GM19025 (cell line): ENCODE measurements at regions not wholly inside any gene's neighbourhood (a gene's known extent, or its start where the extent isn't known, plus 50 kb on each side); places are given as distances from the start of the nearest gene placed in this dataset.
"Not testable (repeated sequence)": the region's sequence is repeated elsewhere in the genome, so short reads cannot be mapped to it uniquely, and the experiment has no call there.

Source experiments
- ATAC-seq: cut with Tn5 transposase; IDR thresholded peaks from one replicate; pipeline ENCODE4 v1.9.1; 2021; ENCODE audit warnings: mild to moderate bottlenecking, low read depth, moderate library complexity; ENCODE audit not compliant: unreplicated experiment

DNA sequence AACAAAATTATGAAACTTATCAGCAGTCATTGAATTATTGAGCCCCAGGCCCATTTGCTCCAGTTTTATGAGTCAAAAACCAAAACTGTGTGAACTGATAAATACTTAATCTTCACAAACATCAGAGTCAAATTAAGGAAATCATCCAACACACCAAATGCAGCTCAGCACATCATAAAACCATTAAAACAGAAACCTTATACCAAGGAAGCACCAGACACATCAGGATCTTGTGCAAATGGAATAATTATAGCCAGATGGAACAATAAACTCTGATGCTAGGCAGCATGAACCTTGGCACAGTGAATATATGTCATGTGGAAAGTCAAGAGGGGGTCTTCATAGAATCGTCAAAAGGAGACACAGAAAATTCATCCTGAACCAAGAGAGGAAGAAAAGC is 410.7 kb upstream of the API5 start:
- no peak for ATAC-seq

DNA sequence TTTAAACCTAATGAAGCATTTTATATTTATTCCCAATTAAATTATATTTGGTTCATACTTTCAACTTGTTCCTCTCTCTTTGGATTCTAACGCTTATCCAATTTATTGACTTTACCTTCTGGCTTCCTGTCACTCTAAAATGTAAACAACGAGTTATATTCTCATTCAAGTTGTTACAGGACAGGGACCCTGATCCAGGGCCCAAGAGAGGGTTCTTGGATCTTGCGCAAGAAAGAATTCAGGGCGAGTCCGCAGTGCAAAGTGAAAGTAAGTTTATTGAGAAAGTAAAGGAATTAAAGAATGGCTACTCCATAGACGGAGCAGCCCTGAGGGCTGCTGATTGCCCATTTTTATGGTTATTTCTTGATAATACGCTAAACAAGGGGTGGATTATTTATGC is 405.6 kb upstream of the API5 start:
- no peak for ATAC-seq

DNA sequence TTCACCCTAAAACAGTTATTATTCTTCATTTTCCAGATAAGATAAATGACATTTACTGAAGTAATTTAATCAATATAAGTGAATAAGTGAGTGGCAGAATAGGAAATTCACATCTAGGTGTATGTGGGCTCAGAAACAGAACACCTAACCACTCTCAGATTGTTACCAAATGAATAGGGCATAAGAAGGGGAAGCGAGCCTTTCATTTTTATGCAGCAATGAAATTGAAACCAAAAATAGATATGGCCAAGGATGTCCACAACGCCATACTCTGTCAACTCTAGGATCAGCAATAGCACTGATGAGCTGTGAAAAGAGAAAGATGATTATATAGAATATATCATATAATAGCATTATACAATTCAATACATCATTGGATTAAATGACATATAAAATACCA is 398.1 kb upstream of the API5 start:
- ATAC-seq, result peak; percentile 57

DNA sequence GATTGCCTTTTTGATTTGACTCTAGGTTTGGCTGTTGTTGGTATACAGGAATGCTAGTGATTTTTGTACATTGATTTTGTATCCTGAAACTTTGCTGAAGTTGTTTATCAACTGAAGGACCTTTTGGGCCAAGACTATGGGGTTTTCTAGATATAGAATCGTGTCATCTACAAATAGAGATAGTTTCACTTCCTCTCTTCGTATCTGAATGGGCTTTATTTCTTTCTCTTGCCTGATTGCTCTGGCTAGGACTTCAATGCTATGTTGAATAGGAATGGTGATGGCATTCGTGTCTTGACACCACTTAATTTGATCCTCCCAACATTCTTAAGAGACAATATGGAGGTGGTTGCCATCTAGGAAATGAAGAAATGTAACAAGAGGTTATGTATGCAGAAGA is 388.1 kb upstream of the API5 start:
- no peak for ATAC-seq

DNA sequence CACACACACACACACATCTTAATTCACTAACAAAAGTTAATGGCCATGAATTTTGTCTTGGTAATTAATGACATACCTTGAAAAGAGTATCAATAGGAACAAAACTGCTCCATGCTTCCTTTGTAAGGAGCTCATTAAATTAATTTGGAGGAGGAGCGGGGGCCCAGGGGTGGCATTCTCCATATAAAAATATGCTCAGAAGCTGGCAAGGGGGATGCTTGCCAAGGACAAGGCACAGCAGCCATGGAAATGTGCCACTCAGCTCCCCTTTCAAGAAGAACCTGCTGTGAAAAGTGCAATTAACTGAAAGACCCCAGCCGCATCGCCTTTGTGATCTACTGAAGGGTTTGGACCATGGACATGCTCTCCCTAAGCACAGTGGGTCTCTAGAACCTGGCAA is 385.9 kb upstream of the API5 start:
- no peak for ATAC-seq

DNA sequence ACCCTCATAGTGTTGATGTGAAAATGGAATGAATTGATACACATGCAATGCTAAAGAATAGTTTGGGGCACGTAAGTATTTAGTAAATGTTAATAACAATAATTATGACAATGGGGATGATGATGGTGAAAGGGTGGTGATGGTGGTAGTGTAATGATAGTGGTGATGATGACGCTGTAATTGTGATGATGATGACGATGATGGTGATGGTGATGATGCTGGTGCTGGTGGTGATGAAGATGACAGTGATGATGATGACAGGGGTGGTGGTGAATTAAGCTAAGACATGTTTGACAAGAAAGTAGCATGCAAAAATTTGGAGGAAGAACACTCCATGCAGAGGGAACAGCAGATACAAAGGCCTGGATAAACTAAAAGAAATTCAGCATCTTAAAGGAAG is 364.4 kb upstream of the API5 start:
- ATAC-seq, result no peak

DNA sequence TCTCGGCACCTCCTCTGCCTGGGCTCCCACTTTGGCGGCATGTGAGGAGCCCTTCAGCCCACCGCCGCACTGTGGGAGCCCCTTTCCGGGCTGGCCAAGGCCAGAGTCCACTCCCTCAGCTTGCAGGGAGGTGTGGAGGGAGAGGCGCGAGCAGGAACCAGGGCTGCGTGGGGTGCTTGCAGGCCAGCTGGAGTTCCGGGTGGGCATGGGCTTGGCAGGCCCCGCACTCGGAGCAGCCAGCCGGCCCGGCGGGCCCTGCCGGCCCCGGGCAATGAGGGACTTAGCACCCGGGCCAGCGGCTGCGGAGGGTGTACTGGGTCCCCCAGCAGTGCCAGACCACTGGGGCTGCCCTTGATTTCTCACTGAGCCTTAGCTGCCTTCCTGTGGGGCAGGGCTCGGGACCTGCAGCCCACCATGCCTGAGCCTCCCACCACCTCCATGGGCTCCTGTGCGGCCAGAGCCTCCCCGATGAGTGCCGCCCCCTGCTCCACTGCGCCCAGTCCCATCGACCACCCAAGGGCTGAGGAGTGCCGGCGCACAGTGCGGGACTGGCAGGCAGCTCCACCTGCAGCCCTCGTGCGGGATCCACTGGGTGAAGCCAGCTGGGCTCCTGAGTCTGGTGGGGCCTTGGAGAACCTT is 361.9 kb upstream of the API5 start:
- ATAC-seq, result not testable (repeated sequence)

DNA sequence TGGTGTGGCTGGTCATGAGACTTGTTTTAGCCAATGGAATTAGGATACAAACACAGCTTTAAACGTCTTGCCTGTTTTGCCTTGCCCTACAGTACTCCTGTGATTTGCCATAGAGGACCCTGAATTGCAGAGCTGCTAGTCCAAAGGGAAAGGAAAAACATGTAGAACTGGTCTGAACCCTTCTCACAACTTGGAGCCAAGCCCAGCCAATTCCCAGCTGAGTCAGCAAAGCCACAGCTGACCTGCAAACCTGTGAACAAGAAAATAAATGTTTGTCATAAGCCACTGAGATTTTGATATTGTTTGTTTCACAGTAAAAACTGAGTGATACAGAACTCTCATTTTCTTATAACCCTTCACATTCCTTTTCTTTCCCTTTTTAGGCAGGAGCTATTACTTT is 360.5 kb upstream of the API5 start:
- ATAC-seq, result no peak

DNA sequence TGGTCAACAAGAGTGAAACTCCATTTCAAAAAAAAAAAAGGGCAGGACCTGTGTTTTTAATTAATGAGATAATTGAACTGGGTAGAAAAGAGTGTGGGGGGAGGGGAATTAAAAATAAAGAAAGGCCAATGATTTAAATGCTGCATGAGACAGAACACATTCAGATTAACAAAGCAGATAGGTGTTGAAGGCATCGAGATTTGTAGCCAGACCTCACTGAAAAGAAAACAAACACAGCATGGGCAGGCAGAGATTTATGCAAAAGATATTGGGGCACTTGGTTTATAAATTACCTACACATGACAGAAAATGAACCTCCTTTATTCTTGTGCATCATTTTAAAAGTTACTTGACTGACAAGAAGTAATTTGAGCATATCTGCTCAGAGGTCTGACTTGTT is 354.0 kb upstream of the API5 start:
- ATAC-seq, result no peak

DNA sequence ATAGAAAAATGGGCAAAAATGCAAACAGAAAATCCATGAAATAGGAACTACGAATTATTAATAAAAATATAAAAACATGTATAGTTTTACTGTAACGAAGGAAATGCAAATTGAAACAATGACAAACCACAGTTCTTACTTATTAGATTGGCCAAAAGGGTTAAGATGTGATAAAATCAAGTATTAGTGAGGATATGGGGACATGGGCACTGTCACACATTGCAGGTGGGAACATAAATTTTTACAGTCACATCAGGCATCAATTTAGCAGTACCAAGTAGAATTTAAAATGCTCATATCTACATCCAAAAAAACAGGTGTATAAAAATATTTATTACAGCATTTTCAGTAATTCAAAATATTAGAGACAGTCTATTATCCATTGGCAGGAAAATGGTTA is 353.2 kb upstream of the API5 start:
- no peak for ATAC-seq

DNA sequence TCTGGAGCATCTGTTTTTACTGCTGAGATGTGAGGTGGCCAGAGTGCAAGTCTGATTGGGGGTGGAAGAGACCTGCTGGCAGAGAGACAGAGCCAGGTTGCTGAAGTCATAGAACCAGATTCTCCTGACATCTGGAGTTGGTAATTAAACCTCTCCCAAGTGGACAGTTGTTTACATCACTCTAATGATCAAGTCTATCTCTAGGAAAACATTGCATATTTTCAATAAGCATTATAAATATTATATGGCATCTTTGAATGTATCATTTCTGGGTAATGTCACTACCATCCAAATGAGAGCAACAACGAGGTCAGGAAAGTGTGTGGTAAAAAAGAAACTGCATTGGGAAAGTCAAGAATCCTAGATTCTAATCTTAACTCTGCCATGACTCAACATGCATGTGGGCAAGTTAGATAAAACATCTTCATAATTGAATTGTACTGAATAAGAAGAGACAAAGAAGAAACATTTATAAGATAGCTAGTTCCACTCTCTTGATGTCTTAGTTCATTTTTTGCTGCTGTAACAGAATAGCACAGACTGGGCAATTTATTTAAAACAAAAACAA is 351.2 kb upstream of the API5 start:
- no peak for ATAC-seq

DNA sequence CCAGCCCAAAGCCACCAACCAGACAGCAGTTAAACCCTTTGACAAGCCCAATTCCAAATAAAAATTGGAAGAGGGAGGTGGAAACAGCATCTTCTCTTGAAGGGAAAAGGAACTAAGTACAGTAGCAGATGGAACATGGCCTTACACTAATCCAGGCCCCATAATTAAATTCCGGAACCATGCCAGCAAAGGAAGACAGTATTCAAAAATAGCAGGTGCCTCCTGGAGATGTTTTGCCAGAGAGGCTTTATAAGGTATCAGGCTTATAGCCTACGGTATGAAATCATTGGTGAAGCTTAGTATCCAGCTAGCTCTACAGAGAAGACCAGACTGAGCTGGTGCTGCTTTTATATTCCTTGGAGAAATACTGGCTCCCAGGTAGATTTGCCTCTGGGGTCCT is 344.1 kb upstream of the API5 start:
- no peak for ATAC-seq

DNA sequence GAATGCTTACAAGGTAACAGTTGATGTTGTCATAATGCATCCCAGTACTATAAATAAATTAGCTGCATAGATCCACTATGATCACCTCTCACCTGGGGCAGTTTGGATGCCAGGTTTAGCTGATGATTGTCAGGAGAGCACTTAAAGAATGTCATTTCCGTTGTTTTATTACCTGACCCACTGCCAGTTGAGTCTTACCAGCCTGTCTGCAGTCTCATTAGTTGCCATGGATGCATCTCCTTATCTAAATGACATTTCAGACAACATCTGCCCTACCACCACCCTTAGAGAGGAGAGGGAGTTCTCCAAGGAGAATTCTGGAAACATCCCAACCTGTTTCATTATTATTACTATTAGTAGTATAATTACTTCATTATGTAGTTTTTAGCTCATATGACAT is 339.1 kb upstream of the API5 start:
- ATAC-seq, result no peak

DNA sequence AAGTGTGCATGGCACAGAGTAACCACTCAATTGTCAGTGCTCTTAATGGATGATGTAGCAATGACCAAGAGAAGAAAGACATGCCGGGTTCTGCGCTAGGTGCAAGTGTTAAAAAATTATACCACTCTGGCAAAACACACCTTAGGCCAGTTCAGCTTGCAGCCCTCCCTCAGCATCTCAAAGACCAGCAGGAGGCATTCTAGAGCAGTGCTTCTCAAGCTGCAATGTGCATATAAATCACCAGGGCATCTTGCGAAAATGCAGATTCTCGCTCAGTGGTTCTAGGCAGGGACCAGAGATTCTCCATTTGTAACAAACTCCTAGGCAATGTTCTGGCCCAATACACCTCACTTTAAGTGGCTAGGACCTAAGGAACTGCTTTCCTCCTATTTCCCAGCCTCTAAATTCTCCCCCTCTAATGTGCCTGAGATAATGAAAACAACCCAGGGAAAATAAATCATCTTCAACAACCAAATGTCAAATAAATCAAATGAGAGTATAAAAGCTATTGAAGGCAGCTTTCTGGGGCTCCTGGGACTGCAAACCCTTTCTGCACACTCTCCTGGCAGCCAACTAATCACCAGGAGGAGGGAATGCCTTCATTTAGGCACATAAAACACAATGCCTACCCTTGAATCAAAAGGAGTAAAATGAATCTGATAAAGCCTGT is 337.2 kb upstream of the API5 start:
- no peak for ATAC-seq

DNA sequence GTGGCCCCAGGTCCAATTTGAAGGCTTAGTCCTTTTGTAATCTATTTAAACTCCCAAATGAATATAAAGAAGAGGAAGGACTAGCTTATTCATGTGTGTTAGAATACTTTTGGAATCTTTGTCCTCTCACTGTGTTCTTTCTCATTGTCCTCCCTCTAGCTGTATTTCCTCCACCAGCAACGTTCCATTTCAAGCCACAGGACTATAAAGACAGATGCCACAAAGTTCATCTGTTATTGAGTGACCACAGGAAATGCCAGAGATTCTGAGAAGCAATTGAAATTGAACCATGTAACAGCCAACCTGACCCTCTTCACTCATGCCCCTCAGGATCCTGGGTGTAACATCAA is 336.6 kb upstream of the API5 start:
- ATAC-seq, result no peak

DNA sequence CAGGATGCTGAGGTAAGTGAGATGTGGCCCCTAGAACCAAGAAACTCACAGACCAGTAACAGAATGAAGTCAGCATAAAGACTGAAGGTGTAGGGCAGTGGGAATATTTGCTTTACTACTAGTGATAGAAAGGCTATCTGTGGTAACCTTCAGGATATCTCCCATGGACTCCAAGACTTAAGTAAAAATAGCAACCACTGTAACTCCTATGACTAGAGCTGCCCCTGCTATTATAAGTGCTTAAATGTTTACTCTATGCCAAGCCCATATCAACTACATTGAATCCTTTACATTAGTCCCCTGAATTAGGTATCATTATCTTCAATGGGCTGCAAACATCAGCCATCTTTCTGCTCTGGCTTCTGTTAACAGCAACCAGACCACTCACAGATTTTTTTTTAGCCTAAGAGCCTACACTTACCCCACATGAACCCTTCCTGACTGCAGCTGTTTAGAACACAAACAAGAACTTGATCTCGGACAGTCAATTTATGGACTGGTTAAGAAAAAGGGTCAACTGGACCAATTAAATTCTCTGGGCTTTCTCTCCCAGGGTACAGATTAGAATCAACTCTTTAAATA is 335.1 kb upstream of the API5 start:
- no peak for ATAC-seq

DNA sequence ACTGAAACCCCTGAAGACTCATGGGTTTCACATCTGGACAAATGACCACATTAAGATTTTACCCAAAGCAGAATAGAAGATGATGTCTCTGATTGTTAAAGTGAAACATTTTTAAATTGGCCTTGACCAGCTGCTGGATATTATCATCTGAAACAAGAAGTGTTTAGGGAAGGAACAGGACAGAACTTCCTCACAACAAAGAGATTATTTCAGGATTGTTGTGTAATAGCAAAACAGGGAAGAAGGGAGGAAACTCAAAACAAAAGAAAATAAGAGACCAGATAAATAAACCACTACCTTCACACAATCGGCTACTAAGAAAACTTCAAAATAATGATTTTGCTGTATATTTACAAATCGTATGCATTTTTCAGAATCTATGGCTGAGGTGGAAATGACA is 319.2 kb upstream of the API5 start:
- ATAC-seq, result no peak

DNA sequence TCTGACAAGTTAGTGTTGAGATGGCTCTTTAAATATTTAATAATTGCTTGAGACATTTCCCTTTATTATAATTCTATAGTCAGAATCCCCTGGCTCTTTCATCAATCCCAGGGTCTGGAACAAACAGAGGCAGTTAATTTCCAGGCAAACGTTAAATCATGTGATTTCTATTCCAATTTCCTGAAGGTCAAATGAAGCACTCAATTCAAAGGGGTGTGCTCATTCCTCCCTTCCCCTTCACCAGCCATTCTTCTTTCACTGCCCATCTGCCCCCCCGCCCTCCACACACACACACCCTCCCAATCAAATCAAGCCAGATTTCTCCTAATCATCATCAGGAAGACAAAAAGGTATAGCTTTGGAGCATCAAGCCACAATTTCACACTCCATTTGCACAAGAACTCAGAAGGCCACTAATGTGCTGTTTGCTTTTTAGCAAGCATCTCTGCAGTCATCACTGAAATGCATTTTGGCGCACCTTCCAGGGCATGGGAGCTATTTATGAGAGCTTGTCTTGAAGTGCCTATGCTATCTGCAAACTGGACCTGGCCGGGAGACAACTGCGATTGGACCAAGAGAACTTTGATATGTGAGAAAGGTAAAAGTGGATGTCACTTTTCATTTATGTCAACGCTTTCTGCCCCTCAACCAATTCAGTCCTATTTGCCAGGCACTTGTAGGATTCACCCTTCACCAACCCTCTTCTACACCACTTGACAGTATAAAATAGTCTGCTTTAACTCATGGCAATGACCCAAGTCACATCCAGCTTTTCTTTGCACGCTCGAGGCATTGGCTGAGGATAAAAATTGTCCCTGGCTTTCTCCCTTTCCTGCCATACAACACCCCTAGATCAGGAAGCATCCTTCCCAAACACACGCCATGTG is 315.1 kb upstream of the API5 start:
- no peak for ATAC-seq

DNA sequence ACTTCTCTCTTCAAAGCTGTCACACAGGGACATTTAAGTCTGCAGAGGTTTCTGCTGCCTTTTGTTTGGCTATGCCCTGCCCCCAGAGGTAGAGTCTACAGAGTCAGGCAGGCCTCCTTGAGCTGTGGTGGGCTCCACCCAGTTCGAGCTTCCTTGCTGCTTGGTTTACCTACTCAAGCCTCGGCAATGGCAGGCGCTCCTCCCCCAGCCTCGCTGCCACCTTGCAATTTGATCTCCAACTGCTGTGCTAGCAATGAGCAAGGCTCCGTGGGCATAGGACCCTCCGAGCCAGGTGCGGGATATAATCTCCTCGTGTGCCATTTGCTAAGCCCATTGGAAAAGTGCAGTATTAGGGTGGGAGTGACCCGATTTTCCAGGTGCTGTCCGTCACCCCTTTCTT is 306.9 kb upstream of the API5 start:
- not testable (repeated sequence) for ATAC-seq

DNA sequence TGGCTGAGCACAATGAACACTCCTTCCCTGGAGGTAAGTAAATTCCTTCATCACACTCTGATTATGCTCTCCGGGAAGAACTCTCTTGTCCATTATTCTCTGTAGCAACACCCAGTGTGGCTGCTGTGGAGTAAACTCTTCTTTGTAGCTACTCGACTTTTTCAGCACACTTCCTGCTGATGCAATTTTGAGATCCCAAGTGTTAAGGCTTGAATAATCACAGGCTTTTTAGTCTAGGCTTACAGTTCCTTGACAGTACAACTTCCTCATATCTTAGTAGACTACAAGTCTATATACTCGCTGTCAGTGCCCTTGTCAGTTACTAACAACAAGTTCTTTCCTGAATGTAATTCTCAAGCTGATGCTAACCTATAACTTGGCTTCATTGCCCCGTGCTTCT is 301.8 kb upstream of the API5 start:
- ATAC-seq, result no peak

DNA sequence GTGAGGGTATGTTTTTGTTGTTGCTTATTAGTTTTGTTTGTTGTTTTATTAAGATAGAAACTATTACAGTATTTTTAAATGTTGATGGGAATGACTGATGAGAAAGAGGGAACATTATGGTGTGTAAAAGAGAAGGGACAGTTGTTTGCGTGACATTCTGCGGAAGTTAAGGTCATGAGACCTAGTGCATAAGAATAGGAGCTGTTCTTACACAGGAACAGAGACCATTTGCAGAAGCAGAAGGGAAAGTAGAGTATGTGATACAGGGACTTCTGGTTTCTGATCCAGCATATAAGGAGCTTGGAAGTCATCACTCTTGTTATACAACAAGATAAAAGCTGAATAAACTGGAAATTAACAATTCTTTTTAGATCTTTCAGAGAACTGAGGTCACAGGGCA is 299.2 kb upstream of the API5 start:
- no peak for ATAC-seq
